Heart left ventricle (tissue), 16 donors: ENCODE measurements at regions not wholly inside any gene's neighbourhood (a gene's known extent, or its start where the extent isn't known, plus 50 kb on each side); places are given as distances from the start of the nearest gene placed in this dataset.

Experiments
- ATAC-seq, 4 donors: fragments of 200-7000 bp; cut with Tn5 transposase; one replicate each; pipeline ENCODE4 v1.9.1; 2020 to 2022; ENCODE audit warnings: moderate library complexity in 4 of 4, mild to moderate bottlenecking in 3 of 4, moderate number of reproducible peaks in 1 of 4
- DNase-seq, 5 donors: peaks; one replicate each; pipeline ENCODE4 v3.0.0-alpha.2; 2020
- H3K27ac ChIP-seq, 12 donors: fragments of 200-600 bp; sonication (generic) in 4 of 12; one replicate each; pipeline versions ENCODE4 v1.5.0 to v1.8.0; 2016 to 2022; ENCODE audit warnings: mild to moderate bottlenecking in 2 of 12
- H3K27me3 ChIP-seq, 9 donors: fragments of 200-600 bp; sonication (generic) in 2 of 9; one replicate each; pipeline versions ENCODE4 v1.5.1 to v1.8.0; 2016 to 2022; ENCODE audit warnings: mild to moderate bottlenecking in 3 of 9
- H3K36me3 ChIP-seq, 9 donors: fragments of 200-600 bp; sonication (generic) in 2 of 9; one replicate each; pipeline versions ENCODE4 v1.5.0 to v1.8.0; 2018 to 2022; ENCODE audit warnings: mild to moderate bottlenecking in 2 of 9
- H3K4me1 ChIP-seq, 12 donors: fragments of 200-600 bp; sonication (generic) in 4 of 12; one replicate each; pipeline versions ENCODE4 v1.5.0 to v1.8.0; 2016 to 2022; ENCODE audit warnings: mild to moderate bottlenecking in 3 of 12
- H3K4me3 ChIP-seq, 12 donors: fragments of 200-600 bp; sonication (generic) in 4 of 12; one replicate each; pipeline versions ENCODE4 v1.5.0 to v1.8.0; 2017 to 2022; ENCODE audit warnings: mild to moderate bottlenecking in 9 of 12, moderate library complexity in 4 of 12
- H3K9me3 ChIP-seq, 12 donors: fragments of 200-600 bp; sonication (generic) in 4 of 12; one replicate each; pipeline versions ENCODE4 v1.5.0 to v1.8.0; 2016 to 2022; ENCODE audit warnings: mild to moderate bottlenecking in 1 of 12
- CTCF ChIP-seq, 12 donors: fragments of 200-600 bp; sonication (generic) in 4 of 12; IDR thresholded peaks; one replicate each; pipeline versions ENCODE4 v1.5.0 to v1.8.0; 2018 to 2022; ENCODE audit warnings: antibody characterized with exemption in 12 of 12, mild to moderate bottlenecking in 5 of 12
- POLR2A ChIP-seq, 2 donors: fragments of 450-650 bp; IDR thresholded peaks; one replicate each; pipeline ENCODE4 v1.6.1; 2017; ENCODE audit warnings: antibody characterized with exemption in 2 of 2, mild to moderate bottlenecking in 2 of 2, moderate library complexity in 2 of 2
- WGBS, 4 donors: extraction: QIAGEN DNeasy Blood & Tissue Kit in 2 of 4; methylation state at CpG; one replicate each; pipeline versions ENCODE4 v1.1.5 to v1.1.7; 2013 to 2018; 5-methylcytosine and 5-hydroxymethylcytosine counted together
- intact Hi-C, 10 donors: fragments of 100-400 bp; cut with DNase I; formaldehyde crosslinking; loops; one replicate each; pipeline versions ENCODE4 v1.11.1 to v1.14.2; 2022
- donor health status: ischemic (EF 13 %, LVEDD 7.1; RV severe dilation, severe dysfunction).
- donor health status: healthy with polysubstance abuse.
- donor health status: DM: no; HTN: yes; CAD: no.
- donor health status: DM: no; HTN: no; CAD: no.
- donor health status: ischemic (EF 25% LVEDD 6.9; RV normal size, moderate dysfunction).
- donor health status: ischemic (EF 25% LVEDD 5.7; RV mildly dilated, moderate dysfunction).
- donor health status: healthy.
- donor health status: DM: yes; HTN: yes; CAD: no.
- donor health status: ischemic (EF 35%, LVEDD 5.7; RV mildly dilated, moderate dysfunction).
- donor health status: nonischemic (EF 11% LVEDD 7.7; RV severe dilation, severe dysfunction).
- donor health status: DM: yes; HTN: yes; CAD: no.
- donor health status: PGD.
- donor health status: ischemic (EF 29% LVEDD 5.4; RV normal size, mild dysfunction).
- donor health status: nonischemic (EF 23%, LVEDD 6.1; RV moderate dilation, normal function).

GRCh38 chr18:48488388-48488850, 50.4 kb upstream of the CTIF start:
- 13 to 29% (median 27%) methylated on average over 3 of the region's 3 CpGs for WGBS, 4 donors
- ATAC-seq = peak; percentile 92 to 95 (median 94)
- DNase-seq = peak; percentile 77 to 91 (median 82)
- peaks cover 0 to 5% (median 0%) of the 10 kb centered on the region in 12 donors for H3K9me3 ChIP-seq
- H3K4me1 ChIP-seq = peaks cover 0 to 32% (median 14%) of the 10 kb centered on the region in 12 donors
- no peaks in the 10 kb centered on the region for H3K36me3 ChIP-seq
- H3K27ac ChIP-seq = peak overlapping the region in 5 of 12 donors; percentile 27 to 63 (median 49)
- no peaks in the 10 kb centered on the region for H3K27me3 ChIP-seq
- intact Hi-C loops = loop anchor here in 2 of 10 donors (5.0 kb wide), 2 partner anchors 49 to 54 kb away; partner anchors contain the start of gene CTIF (in 1 of the 2)
- no peak for TF ChIP-seq CTCF (IDR thresholded peaks at IDR 0.05)
- TF ChIP-seq POLR2A (IDR thresholded peaks at IDR 0.05) = no peak
- no peak overlapping the region for H3K4me3 ChIP-seq

GRCh38 chr18:48486754-48487153, 52.1 kb upstream of the CTIF start:
- no peak for ATAC-seq

GRCh38 chr18:48485828-48486405, 52.9 kb upstream of the CTIF start:
- Histone ChIP-seq H3K36me3 (no peaks in the 10 kb centered on the region), H3K4me1 (peaks cover 0 to 25% (median 10%) of the 10 kb centered on the region in 12 donors), H3K4me3 (no peak overlapping the region), H3K27ac (peak overlapping the region in 2 of 12 donors; percentile 6 to 25), H3K27me3 (no peaks in the 10 kb centered on the region), H3K9me3 (peaks cover 0 to 5% (median 0%) of the 10 kb centered on the region in 12 donors)
- WGBS, 4 donors = 75 to 96% (median 77%) methylated on average over 5 of the region's 5 CpGs
- intact Hi-C loops = loop anchor here in 2 of 10 donors (5.0 kb wide), 2 partner anchors 51 to 56 kb away; partner anchors contain the start of gene CTIF (in 1 of the 2)
- DNase-seq (no peak), ATAC-seq (no peak)
- TF ChIP-seq POLR2A (IDR thresholded peaks at IDR 0.05) = no peak
- TF ChIP-seq CTCF (IDR thresholded peaks at IDR 0.05) = no peak

More at GRCh38 chr18:48486754-48487153, 52.1 kb upstream of the CTIF start:
- H3K9me3 ChIP-seq = peaks cover 0 to 5% (median 0%) of the 10 kb centered on the region in 12 donors
- DNase-seq = no peak
- 43 to 58% (median 50%) methylated on average over 2 of the region's 2 CpGs for WGBS, 4 donors
- intact Hi-C loops = loop anchor here in 2 of 10 donors (5.0 kb wide), 2 partner anchors 51 to 56 kb away; partner anchors contain the start of gene CTIF (in 1 of the 2)
- no peaks in the 10 kb centered on the region for H3K27me3 ChIP-seq
- no peaks in the 10 kb centered on the region for H3K36me3 ChIP-seq
- peak overlapping the region in 2 of 12 donors; percentile 6 to 25 for H3K27ac ChIP-seq
- H3K4me1 ChIP-seq = peaks cover 0 to 30% (median 13%) of the 10 kb centered on the region in 12 donors
- H3K4me3 ChIP-seq = no peak overlapping the region
- TF ChIP-seq POLR2A (IDR thresholded peaks at IDR 0.05) (no peak), CTCF (IDR thresholded peaks at IDR 0.05) (no peak)

GRCh38 chr18:48481092-48481491, 57.7 kb upstream of the CTIF start:
- TF ChIP-seq CTCF (IDR thresholded peaks at IDR 0.05) = no peak
- no peak for TF ChIP-seq POLR2A (IDR thresholded peaks at IDR 0.05)
- DNase-seq = no peak
- 80 to 86% (median 83%) methylated on average over 2 of the region's 2 CpGs for WGBS, 4 donors
- H3K36me3 ChIP-seq = no peaks in the 10 kb centered on the region
- H3K4me1 ChIP-seq = peaks cover 0 to 4% (median 0%) of the 10 kb centered on the region in 12 donors
- ATAC-seq = no peak
- H3K27ac ChIP-seq = no peak overlapping the region
- H3K4me3 ChIP-seq = no peak overlapping the region
- intact Hi-C loops = no loop called here
- no peaks in the 10 kb centered on the region for H3K27me3 ChIP-seq
- peaks cover 0 to 6% (median 0%) of the 10 kb centered on the region in 12 donors for H3K9me3 ChIP-seq
